SK-N-SH (cell line): ENCODE measurements at regions not wholly inside any gene's neighbourhood (a gene's known extent, or its start where the extent isn't known, plus 50 kb on each side); places are given as distances from the start of the nearest gene placed in this dataset.

Experiments
- CTCF ChIA-PET: fragments of 300-600, 350-600 bp; formaldehyde crosslinking; extraction: SDS; loops from one replicate; lab custom pipeline; 2021; lab: Yijun Ruan, JAX
- POLR2A ChIA-PET: fragments of 350-600 bp; sonication (Branson Sonifier 250); formaldehyde crosslinking; extraction: SDS; loops from one replicate; lab custom pipeline; 2020; ENCODE audit warnings: antibody characterized with exemption, inconsistent platforms; lab: Yijun Ruan, JAX
- DNase-seq: peaks from one replicate; pipeline ENCODE4 v3.0.0; 2012
- H2AFZ ChIP-seq: fragments of 200-600 bp; sonication (generic); 2 replicates; pipeline ENCODE4 v1.8.1; 2016; ENCODE audit warnings: antibody characterized with exemption, mild to moderate bottlenecking, low read depth
- H3F3A ChIP-seq: fragments of 200-600 bp; sonication (generic); replicated peaks from 2 replicates; pipeline ENCODE3; 2016; ENCODE audit warnings: antibody characterized with exemption, mild to moderate bottlenecking; ENCODE audit not compliant: insufficient read depth
- H3K27ac ChIP-seq, 2 experiments: fragments of 200-500 bp in 1 of 2; fragments of 200-600 bp in 1 of 2; sonication (Bioruptor generic) in 1 of 2; sonication (generic), shearing (Covaris generic) in 1 of 2; 2 replicates each; pipeline versions ENCODE4 v1.5.1 to v1.6.1; 2014 to 2016; ENCODE audit warnings: low read depth in 2 of 2, inconsistent platforms in 1 of 2, low read length in 1 of 2, mild to moderate bottlenecking in 1 of 2, mixed read lengths in 1 of 2
- H3K27me3 ChIP-seq: fragments of 200-600 bp; sonication (generic), shearing (Covaris generic); 2 replicates; pipeline ENCODE4 v1.6.1; 2016; ENCODE audit warnings: mixed run types; ENCODE audit not compliant: insufficient read depth
- H3K36me3 ChIP-seq, 2 experiments: fragments of 200-500 bp in 1 of 2; fragments of 200-600 bp in 1 of 2; sonication (Bioruptor generic) in 1 of 2; sonication (generic) in 1 of 2; replicated peaks in 1 of 2; 2 replicates each; pipeline versions ENCODE3 to v1.5.1; 2014 to 2016; ENCODE audit warnings: low read length in 1 of 2, mild to moderate bottlenecking in 1 of 2; ENCODE audit not compliant: insufficient read depth in 2 of 2, control insufficient read depth in 1 of 2
- H3K4me1 ChIP-seq, 2 experiments: fragments of 200-500 bp in 1 of 2; fragments of 200-600 bp in 1 of 2; sonication (Bioruptor generic) in 1 of 2; sonication (generic), shearing (Covaris generic) in 1 of 2; 2 replicates each; pipeline versions ENCODE4 v1.5.1 to v1.6.1; 2014 to 2016; ENCODE audit warnings: low read depth in 1 of 2, low read length in 1 of 2, mixed run types in 1 of 2; ENCODE audit not compliant: insufficient read depth in 2 of 2, control insufficient read depth in 1 of 2
- H3K4me2 ChIP-seq: fragments of 200-600 bp; sonication (generic), shearing (Covaris generic); 2 replicates; pipeline ENCODE4 v1.6.1; 2017; ENCODE audit warnings: mixed run types
- H3K4me3 ChIP-seq, 2 experiments: fragments of 200-500 bp in 1 of 2; fragments of 200-600 bp in 1 of 2; sonication (Bioruptor generic) in 1 of 2; sonication (generic), shearing (Covaris generic) in 1 of 2; 2 replicates each; pipeline versions ENCODE4 v1.5.1 to v1.8.1; 2014 to 2016; ENCODE audit warnings: low read depth in 2 of 2, inconsistent platforms in 1 of 2, low read length in 1 of 2, mild to moderate bottlenecking in 1 of 2, mixed read lengths in 1 of 2, moderate library complexity in 1 of 2
- H3K79me2 ChIP-seq: fragments of 200-600 bp; sonication (generic); 2 replicates; pipeline ENCODE4 v1.8.1; 2017; ENCODE audit warnings: mild to moderate bottlenecking; ENCODE audit not compliant: insufficient read depth
- H3K9ac ChIP-seq: fragments of 200-600 bp; sonication (generic); 2 replicates; pipeline ENCODE4 v1.6.1; 2017; ENCODE audit warnings: mixed run types
- H3K9me2 ChIP-seq: fragments of 200-600 bp; sonication (generic); 2 replicates; pipeline ENCODE4 v1.6.1; 2017; ENCODE audit warnings: mixed run types
- H3K9me3 ChIP-seq: fragments of 200-600 bp; sonication (generic); 2 replicates; pipeline ENCODE4 v1.6.1; 2017; ENCODE audit warnings: mixed run types, mild to moderate bottlenecking, moderate library complexity
- H4K20me1 ChIP-seq: fragments of 200-600 bp; sonication (generic); 2 replicates; pipeline ENCODE4 v1.6.1; 2017; ENCODE audit warnings: mild to moderate bottlenecking, mixed run types; ENCODE audit not compliant: insufficient read depth
- CHD2 ChIP-seq: fragments of 150-350 bp; IDR thresholded peaks from 2 replicates; pipeline ENCODE4 v1.6.1; 2018; ENCODE audit warnings: low read length; ENCODE audit not compliant: partially characterized antibody
- EP300 ChIP-seq, 2 experiments: IDR thresholded peaks; 2 replicates each; pipeline versions ENCODE4 v1.4.0 to v1.6.1; 2012; ENCODE audit warnings: borderline replicate concordance in 1 of 2, low read depth in 1 of 2, low read length in 1 of 2
- FOSL2 ChIP-seq: IDR thresholded peaks from 2 replicates; pipeline ENCODE4 v1.4.0; 2012; ENCODE audit warnings: low read depth, mild to moderate bottlenecking, moderate library complexity, borderline replicate concordance
- FOXJ3 ChIP-seq: sonication (generic); formaldehyde crosslinking; IDR thresholded peaks from 2 replicates; pipeline ENCODE4 v1.5.1; 2020; ENCODE audit warnings: mild to moderate bottlenecking, missing genetic modification reagents
- FOXM1 ChIP-seq: IDR thresholded peaks from 2 replicates; pipeline ENCODE4 v1.4.0; 2012; ENCODE audit warnings: low read depth, mild to moderate bottlenecking
- GABPA ChIP-seq: IDR thresholded peaks from 2 replicates; pipeline ENCODE4 v1.4.0; 2012; ENCODE audit warnings: low read depth, mild to moderate bottlenecking
- GATA2 ChIP-seq: sonication (generic); formaldehyde crosslinking; IDR thresholded peaks from 2 replicates; pipeline ENCODE4 v1.5.0; 2020; ENCODE audit warnings: mild to moderate bottlenecking, missing genetic modification reagents
- MAX ChIP-seq: IDR thresholded peaks from 2 replicates; pipeline ENCODE4 v1.4.0; 2012; ENCODE audit warnings: low read depth
- MEF2A ChIP-seq: IDR thresholded peaks from 2 replicates; pipeline ENCODE4 v1.4.0; 2012; ENCODE audit warnings: low read depth, borderline replicate concordance
- MXI1 ChIP-seq: IDR thresholded peaks from 2 replicates; pipeline ENCODE4 v1.6.1; 2012; ENCODE audit warnings: mild to moderate bottlenecking, low read depth, low read length, improper control_type of control experiment
- NFIC ChIP-seq: IDR thresholded peaks from 2 replicates; pipeline ENCODE4 v1.4.0; 2012; ENCODE audit warnings: borderline replicate concordance
- NRF1 ChIP-seq: IDR thresholded peaks from 2 replicates; pipeline ENCODE4 v1.6.1; 2012; ENCODE audit warnings: low read depth, mild to moderate bottlenecking, low read length
- PBX3 ChIP-seq: IDR thresholded peaks from 2 replicates; pipeline ENCODE4; 2012
- POLR2AphosphoS5 ChIP-seq: IDR thresholded peaks from 2 replicates; pipeline ENCODE4 v1.6.1; 2012; ENCODE audit warnings: low read depth, low read length
- REST ChIP-seq: IDR thresholded peaks from 2 replicates; pipeline ENCODE4 v1.6.1; 2012; ENCODE audit warnings: mild to moderate bottlenecking, low read depth, low read length, moderate library complexity
- SMC3 ChIP-seq: IDR thresholded peaks from 2 replicates; pipeline ENCODE4 v1.6.1; 2012; ENCODE audit warnings: low read depth, low read length, improper control_type of control experiment
- TCF12 ChIP-seq: IDR thresholded peaks from 2 replicates; pipeline ENCODE4 v1.4.0; 2012
- YY1 ChIP-seq: IDR thresholded peaks from 2 replicates; pipeline ENCODE4 v1.4.0; 2012; ENCODE audit warnings: low read depth, mild to moderate bottlenecking
- WGBS: methylation state at CpG from one replicate; pipeline ENCODE4 v1.1.6; 2017; ENCODE audit warnings: low lambda C conversion rate; 5-methylcytosine and 5-hydroxymethylcytosine counted together
- TF ChIP-seq, protein P1 (sequence below): fragments of 150-350 bp; IDR thresholded peaks from 2 replicates; pipeline ENCODE4 v1.6.1; 2017; ENCODE audit warnings: antibody characterized with exemption, low read length, low read depth, borderline replicate concordance
- TF ChIP-seq, protein P2 (sequence below): fragments of 150-350 bp; IDR thresholded peaks from 2 replicates; pipeline ENCODE4 v1.6.1; 2016; ENCODE audit warnings: mild to moderate bottlenecking, low read depth, low read length

DNA sequence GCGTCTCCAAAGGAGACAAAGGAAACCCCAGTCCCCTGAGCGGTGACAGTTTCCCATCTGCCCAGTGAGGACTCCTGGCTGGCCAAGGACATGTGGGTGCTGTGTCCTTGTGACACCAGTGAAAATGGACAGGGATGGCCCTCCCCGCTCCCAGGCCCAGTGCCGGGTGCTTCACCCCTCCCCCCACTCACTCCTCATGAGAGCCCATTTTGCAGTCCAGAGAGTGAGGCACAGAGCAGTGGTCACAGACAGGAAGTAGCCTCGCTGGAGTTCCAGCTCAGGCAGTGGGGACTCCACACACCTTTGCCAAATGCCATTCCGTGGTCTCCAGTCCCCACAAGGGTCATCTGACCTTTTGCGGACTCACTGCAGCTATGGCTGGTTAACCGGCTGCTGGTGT lies 642.9 kb downstream of the PTPRU start:
- WGBS = 47% methylated on average over 4 of the region's 8 CpGs
- H3F3A ChIP-seq = no peaks in the 10 kb centered on the region
- H3K4me3 ChIP-seq = no peak overlapping the region
- H2AFZ ChIP-seq = no peak overlapping the region
- H3K9me2 ChIP-seq = no peaks in the 10 kb centered on the region
- H3K9me3 ChIP-seq = no peaks in the 10 kb centered on the region
- POLR2A ChIA-PET = no interaction called here
- H3K79me2 ChIP-seq = no peaks in the 10 kb centered on the region
- H4K20me1 ChIP-seq = no peaks in the 10 kb centered on the region
- no peak overlapping the region for H3K9ac ChIP-seq
- no peak overlapping the region for H3K4me2 ChIP-seq
- CTCF ChIA-PET = no interaction called here
- no peak overlapping the region for H3K27ac ChIP-seq
- DNase-seq = no peak
- TF ChIP-seq, protein P1, sequence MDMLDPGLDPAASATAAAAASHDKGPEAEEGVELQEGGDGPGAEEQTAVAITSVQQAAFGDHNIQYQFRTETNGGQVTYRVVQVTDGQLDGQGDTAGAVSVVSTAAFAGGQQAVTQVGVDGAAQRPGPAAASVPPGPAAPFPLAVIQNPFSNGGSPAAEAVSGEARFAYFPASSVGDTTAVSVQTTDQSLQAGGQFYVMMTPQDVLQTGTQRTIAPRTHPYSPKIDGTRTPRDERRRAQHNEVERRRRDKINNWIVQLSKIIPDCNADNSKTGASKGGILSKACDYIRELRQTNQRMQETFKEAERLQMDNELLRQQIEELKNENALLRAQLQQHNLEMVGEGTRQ = no peak
- H3K27me3 ChIP-seq = no peaks in the 10 kb centered on the region
- peaks cover 0 to 6% of the 10 kb centered on the region in 2 experiments; a peak in 1 of 4 replicates for H3K4me1 ChIP-seq
- H3K36me3 ChIP-seq = no peaks in the 10 kb centered on the region

GRCh38 chr1:29878501-29878900 lies 642.2 kb downstream of the PTPRU start:
- POLR2A ChIA-PET = no interaction called here

More at GRCh38 chr1:29878501-29878900, 642.2 kb downstream of the PTPRU start:
- Histone ChIP-seq H3K9me3 (no peaks in the 10 kb centered on the region), H3F3A (no peaks in the 10 kb centered on the region), H3K4me3 (no peak overlapping the region), H3K27me3 (no peaks in the 10 kb centered on the region), H3K27ac (no peak overlapping the region)
- TF ChIP-seq YY1 = no peak
- no peak for TF ChIP-seq TCF12
- TF ChIP-seq REST = no peak
- no peak for TF ChIP-seq NFIC
- TF ChIP-seq MAX = no peak
- TF ChIP-seq NRF1 = no peak
- no peak for TF ChIP-seq FOSL2
- TF ChIP-seq FOXM1 = no peak
- TF ChIP-seq, protein P2, sequence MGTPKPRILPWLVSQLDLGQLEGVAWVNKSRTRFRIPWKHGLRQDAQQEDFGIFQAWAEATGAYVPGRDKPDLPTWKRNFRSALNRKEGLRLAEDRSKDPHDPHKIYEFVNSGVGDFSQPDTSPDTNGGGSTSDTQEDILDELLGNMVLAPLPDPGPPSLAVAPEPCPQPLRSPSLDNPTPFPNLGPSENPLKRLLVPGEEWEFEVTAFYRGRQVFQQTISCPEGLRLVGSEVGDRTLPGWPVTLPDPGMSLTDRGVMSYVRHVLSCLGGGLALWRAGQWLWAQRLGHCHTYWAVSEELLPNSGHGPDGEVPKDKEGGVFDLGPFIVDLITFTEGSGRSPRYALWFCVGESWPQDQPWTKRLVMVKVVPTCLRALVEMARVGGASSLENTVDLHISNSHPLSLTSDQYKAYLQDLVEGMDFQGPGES = no peak
- TF ChIP-seq SMC3 = no peak
- TF ChIP-seq POLR2AphosphoS5 = no peak
- TF ChIP-seq GATA2 (CRISPR knock-in tag) = no peak
- no peak for TF ChIP-seq FOXJ3
- no peak for TF ChIP-seq MXI1
- TF ChIP-seq, protein P1 = no peak
- TF ChIP-seq MEF2A = no peak
- no peak for TF ChIP-seq CHD2
- TF ChIP-seq PBX3 = no peak
- no peak for TF ChIP-seq EP300 (IDR thresholded peaks at IDR 0.05; ENCODE audit: borderline replicate concordance in 1 of 2, low read depth in 1 of 2, low read length in 1 of 2)
- no peak for TF ChIP-seq GABPA
- TF ChIP-seq, all 33 proteins: peak for 0
- no peak overlapping the region for H3K9ac ChIP-seq
- 78% methylated on average over 9 of the region's 9 CpGs for WGBS
- no peak for DNase-seq
- CTCF ChIA-PET = interaction anchor here (1.0 kb wide), 1 partner anchor 27 kb away, joined by 4 read pairs; no protein-coding TSS in a partner anchor
- H3K9me2 ChIP-seq = no peaks in the 10 kb centered on the region
- no peak overlapping the region for H2AFZ ChIP-seq
- peaks cover 0 to 6% of the 10 kb centered on the region in 2 experiments; a peak in 1 of 4 replicates for H3K4me1 ChIP-seq
- H3K4me2 ChIP-seq = no peak overlapping the region
- H4K20me1 ChIP-seq = no peaks in the 10 kb centered on the region
- H3K36me3 ChIP-seq = no peaks in the 10 kb centered on the region
- no peaks in the 10 kb centered on the region for H3K79me2 ChIP-seq
